Activated CD4-positive, alpha-beta T cell treated with anti-CD3 and anti-CD28 coated beads for 24 hours (primary cell): ENCODE measurements at regions not wholly inside any gene's neighbourhood (a gene's known extent, or its start where the extent isn't known, plus 50 kb on each side); places are given as distances from the start of the nearest gene placed in this dataset.
A peak's percentile ranks its signal among the peaks of the same experiment; 100 is the strongest.
"Not testable (repeated sequence)": the region's sequence is repeated elsewhere in the genome, so short reads cannot be mapped to it uniquely, and the experiment has no call there.

Experiments used
- DNase-seq, 2 donors: peaks; one replicate each; pipeline ENCODE4 v3.0.0-alpha.2; 2020; ENCODE audit warnings: low read depth in 2 of 2

GRCh38 chr14:101616202-101616601 lies 54.9 kb downstream of the DIO3 start:
- no peak for DNase-seq

DNA sequence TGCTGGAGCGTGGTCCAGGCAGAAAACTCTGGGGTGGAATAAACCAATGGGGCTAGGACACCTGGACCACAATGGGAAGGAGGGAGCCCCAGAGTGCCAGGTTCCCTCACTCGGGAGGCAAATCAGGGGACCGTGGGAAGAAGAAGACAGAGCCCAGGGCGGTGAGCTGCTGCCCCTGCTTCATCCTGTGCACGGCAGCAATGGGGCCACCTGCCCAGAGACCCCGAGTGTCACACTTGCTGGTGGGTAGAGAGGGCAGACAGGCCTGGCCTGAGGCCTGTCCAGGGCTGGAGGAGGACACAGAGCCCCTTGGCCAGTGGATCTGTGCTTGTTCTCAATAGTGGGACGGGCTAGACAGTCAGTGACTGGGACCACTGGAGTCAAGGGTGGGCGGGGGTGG lies 58.2 kb downstream of the DIO3 start:
- DNase-seq: no peak

- DNase-seq: no peak
These were observed 58.9 kb downstream of the DIO3 start for GRCh38 chr14:101620031-101620788.

DNA sequence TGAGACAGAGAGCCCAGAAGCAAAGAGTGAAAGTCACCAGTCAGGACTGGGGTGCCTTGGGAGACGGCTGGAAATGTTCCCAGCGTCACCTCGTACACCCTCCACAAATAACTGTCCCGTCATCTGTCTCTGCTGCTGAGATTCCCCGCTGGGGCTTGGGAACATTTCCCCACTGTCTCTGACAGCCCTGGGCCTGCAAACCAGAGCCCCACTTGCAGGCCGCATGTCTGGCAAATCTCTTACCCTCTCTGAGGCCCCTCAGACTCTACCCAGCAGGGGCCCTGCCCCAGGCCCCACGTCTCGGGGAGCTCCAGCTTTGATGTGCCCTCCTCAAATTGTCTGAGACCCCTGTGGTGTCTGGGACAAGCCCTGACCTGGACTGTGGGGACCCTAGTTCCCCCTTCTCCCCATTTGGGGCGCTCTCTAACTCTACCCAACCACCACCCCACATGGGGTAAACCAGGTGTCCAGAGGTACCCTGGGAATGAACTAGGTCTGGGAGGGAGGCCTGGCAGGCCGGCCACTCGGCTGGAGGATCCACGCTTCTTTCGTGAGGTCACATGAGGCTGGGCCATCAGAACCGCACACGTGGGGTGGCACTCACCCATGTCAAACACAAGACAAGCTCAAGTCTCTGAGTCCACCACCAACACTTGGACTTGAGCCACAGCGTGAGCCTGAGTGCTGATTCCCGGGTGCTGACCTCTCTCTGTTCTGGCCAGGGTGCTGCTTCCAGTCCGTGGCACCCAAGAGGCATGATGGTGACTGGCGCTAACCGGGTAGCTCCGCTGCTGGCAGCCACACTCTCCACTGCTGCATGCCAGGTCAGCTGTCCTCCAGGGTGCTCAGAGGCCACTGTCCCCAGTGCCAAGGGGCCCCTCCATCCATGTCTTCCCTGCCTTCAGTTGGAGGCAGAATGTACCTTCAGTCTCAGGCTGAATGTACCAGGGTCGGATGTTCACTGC lies 59.8 kb downstream of the DIO3 start:
- DNase-seq: no peak

GRCh38 chr14:101622251-101623076 lies 61.2 kb downstream of the DIO3 start:
- DNase-seq: no peak

GRCh38 chr14:101623077-101623372 lies 61.7 kb downstream of the DIO3 start:
- DNase-seq: no peak

DNA sequence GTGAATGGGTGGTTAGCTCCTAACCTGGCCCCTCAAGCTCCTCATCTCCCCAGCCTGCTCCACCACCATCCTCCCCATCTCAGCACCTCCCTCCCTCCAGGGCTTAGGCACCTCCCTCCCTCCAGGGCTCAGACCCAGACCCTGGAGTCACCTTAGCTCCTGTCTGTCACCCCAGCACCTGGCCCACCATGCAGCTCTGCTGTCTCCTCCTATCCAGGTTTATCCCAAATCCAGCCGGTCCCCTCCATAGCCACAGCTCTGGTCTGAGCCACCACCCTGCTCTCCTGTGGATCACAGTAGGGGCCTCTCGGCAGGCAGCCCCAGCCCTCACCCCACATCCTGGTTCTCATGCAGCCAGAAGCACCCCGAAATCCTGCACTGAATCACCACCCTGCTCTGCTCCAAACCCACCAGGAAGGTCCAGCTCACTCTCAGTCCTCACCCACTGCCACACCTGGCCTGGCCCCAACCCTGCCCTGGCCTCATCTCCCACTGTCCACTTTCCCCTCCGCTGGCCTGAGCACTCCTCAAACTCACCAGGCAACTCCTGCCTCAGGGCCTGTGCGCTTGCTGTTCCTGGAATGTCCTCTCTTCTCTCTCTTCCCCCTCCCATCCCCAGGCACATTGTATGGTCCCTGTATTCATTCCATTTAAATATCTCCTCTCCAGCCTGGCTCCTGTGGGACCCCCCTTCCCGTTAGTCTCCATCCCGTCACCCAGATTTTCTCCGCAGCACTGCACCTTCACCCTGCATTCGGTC lies 62.6 kb downstream of the DIO3 start:
- no peak for DNase-seq

DNA sequence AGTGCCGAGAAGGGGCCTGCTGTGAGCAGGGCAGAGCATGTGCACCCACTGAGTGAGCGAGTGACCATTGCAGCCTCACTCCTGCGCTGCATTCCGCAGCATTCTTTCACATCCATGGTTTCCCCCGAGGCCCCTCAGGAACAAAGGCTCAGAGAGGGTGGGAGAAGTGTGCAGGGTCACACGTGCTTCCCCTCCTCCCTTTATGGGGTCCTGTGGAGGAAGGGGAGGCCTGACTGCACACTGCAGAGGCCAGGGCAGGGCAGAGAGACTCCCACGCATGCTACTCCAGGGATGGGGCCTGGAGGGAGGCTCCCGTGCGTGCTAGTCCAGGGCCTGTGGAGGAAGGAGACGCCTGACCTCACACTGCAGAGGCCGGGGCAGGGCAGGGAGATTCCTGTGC lies 63.2 kb downstream of the DIO3 start:
- DNase-seq: no peak

DNA sequence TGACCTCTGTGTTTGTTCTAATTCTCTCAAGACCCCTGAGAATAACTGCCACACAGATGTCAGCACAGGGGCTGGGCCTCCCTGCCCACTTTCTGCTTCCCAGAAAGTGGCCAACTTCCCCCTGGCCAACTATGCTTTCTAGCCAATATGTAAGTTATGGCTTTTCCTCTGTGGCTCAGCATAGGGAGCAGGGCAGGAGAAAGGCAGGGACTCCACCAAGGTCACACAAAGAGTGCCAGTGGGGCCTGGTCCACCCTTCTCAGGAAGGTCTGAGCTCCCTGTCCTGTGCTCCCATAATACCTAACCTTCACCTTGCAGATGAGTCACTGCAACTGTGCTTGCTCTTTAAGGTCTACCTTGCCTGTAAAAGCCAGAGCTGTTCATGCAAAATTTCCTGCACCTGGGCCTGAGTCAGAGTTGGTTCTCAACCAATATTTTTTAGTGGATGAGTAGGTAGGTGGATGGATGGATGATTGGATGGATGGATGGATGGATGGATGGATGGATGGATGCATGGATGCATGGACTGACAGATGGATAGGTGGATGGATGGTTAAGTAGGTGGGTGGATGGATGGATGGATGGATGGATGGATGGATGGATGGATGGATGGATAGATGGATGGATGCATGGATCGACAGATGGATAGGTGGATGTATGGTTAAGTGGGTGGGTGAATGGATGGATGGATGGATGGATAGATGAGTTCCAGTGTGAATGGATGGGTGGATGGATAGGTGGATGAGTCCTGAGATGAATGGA lies 64.2 kb downstream of the DIO3 start:
- no peak for DNase-seq

DNA sequence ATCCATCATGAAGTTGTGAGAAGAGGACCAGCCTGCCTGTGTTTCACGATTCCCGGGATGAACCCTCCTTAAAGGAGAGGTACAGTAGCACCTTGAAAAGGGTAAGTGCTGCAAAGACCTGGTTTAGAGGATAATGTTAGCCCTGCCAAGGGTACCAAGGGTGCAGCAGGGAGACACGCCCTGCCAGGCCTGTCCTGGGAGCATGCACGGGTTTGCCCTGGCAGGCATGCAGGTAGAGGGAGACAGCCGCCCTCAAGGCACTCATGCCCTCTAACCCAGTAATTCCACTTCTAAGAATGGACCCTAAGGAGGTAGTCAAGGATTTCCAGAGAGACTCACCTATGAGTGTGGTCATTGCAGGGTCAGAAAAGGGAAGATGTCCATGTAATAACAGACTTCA lies 65.0 kb downstream of the DIO3 start:
- DNase-seq: no peak

DNA sequence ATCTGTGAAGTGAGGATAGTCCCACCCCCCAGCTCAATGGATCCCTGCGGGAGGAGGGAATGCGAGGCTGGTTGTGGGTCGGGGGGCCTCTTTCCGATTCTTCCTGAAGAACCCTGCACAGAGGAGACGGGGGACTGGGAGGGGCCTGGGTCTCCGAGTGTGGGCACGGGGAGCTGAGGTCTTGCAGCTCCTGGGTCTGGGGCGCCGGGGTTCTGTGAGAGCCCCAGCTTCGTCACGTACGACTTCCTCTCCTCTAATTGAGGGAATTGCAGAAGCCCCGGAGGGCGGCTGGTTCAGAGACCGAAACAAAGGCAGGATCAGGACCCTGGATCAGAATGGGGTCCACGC lies 66.6 kb downstream of the DIO3 start:
- DNase-seq: no peak

DNA sequence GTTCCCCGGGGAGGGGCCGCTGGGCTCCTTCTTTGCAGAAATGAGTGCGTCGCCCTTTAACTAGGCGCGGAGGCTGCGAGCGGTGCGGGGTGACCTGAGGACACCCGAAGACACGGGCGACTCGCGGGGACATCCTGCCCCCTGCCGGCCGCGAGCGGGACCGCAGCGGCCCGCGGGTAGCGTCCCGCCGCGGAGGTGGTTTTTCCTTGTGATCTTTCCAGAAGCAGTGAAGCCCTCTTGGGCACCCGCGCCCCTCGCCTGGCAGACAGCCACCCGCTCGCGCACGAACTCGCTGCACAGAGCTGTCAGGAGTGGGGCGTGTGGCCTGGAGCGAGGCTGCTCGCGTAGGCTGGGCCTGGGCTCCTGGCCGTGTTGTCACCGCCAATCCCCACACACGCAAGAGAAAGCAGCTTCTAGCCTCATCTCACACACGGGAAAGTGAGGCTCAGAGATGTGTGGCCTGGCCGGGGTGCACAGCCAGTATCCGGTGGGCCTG lies 67.2 kb downstream of the DIO3 start:
- peak; percentile 61 to 64 for DNase-seq

DNA sequence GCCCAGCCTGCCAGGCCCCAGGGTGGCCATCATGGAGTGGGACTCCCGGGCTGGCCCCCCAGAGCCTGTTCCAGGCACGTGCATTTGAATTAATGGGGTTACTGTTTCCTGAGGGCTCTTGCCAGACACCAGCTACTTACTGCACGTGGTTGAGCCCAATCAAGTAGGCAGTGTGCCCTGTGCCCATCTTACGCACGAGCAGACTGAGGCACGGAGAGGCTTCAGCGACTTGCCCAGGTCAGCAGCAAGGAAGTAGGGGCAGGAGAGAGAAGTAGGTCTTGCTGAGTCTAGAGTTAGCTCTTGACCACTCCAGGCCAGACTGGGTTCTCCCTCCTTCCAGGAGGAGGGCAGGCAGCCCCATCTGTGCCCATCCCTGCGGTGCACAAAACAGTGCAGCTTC lies 67.7 kb downstream of the DIO3 start:
- no peak for DNase-seq

DNA sequence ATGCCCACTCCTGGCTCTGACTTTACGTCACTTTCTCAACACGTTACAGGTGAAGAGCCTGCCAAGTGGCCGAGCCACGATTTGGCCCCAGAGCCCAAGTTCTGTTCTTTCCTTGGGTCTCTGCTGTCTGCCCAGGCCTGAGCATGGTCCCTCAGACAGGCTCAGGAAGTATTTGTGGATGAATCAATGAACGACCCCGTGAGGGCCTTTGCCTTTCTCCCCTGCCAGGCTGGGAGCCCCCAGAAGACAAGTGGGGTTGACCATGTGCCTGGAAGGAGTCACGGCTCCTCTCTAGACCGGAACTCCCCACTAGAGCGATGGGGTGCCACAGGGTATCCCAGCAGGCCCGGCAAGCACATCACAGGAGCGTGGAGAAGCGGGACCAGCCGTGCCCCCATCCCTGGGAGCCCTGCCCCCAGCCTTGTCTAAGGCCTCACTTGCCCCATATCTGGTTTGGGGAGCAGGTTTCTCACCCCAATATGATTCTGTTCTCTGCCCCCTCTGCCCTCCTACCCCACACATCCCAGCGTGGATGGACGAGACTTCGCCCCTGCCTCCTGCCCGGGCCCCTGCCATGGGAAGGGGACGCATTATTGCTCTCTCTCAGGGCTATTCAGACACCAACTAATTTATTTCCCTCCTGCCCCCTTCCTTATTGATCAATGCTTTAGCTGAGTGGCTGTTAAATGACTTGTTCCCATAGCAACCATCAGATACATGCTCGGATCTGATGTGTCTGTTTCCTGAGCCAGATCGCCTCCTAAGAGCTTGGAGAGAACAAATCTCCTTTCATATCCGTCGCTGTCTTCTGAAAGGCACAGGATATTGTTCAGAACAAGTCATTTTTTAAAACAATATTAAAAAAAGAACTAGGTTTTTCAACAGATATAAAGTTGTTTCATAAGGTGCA lies 69.0 kb downstream of the DIO3 start:
- no peak for DNase-seq

GRCh38 chr14:101631199-101631598 lies 69.9 kb downstream of the DIO3 start:
- DNase-seq: no peak

GRCh38 chr14:101631970-101632369 lies 70.7 kb downstream of the DIO3 start:
- not testable (repeated sequence) for DNase-seq

GRCh38 chr14:101632520-101632919 lies 71.2 kb downstream of the DIO3 start:
- DNase-seq: no peak

GRCh38 chr14:101633276-101633675 lies 72.0 kb downstream of the DIO3 start:
- no peak for DNase-seq

DNA sequence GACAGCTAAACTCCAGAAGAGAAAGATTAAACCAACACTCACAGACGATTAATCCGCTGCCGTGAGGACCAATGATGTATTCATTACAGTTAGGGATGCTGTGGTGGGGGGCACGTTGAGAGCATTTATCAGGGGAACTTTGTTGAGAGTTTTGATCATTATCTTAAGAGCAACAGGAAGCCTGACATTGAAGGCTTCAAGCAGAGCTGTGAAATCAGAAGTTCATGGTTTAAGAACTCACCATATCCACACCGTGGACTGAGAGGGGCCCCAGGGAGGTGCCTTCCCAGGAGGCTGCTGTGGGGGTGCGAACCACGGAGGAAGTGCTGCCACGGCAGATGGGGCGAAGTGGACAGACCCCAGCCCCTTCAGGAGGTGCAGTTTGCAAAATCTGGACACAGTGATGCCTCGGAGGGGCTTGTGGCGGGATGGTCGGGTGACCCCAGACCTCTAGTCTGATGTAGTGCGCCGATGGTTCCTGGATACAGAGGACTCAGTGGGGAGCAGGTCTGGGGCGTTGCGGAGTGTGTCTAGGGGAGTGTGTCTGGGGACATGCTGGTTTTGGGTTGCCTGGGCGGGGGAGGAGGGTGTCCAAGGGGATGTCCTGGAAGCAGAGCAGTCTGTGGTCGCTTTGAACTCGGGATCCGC lies 73.0 kb downstream of the DIO3 start:
- DNase-seq: no peak
